BJ (cell line): ENCODE measurements at regions not wholly inside any gene's neighbourhood (a gene's known extent, or its start where the extent isn't known, plus 50 kb on each side); places are given as distances from the start of the nearest gene placed in this dataset.

Experiments used
- CTCF ChIA-PET: fragments of 350-600 bp; formaldehyde crosslinking; extraction: SDS; loops from one replicate; lab custom pipeline; 2021; ENCODE audit warnings: antibody characterized with exemption, inconsistent platforms; lab: Yijun Ruan, JAX
- POLR2A ChIA-PET: fragments of 300-600 bp; sonication (Branson Sonifier 250); formaldehyde crosslinking; extraction: SDS; loops from one replicate; lab custom pipeline; 2021; ENCODE audit warnings: antibody characterized with exemption; lab: Charles Lee
- DNase-seq: peaks from one replicate; pipeline ENCODE4 v3.0.0-alpha.2; 2011; ENCODE audit warnings: low read depth
- H3K27me3 ChIP-seq: 2 replicates; pipeline ENCODE4 v1.6.0; 2011; ENCODE audit warnings: low read length; ENCODE audit not compliant: control insufficient read depth, insufficient read depth
- H3K36me3 ChIP-seq: 2 replicates; pipeline ENCODE4 v1.5.1; 2011; ENCODE audit warnings: low read length; ENCODE audit not compliant: control insufficient read depth, insufficient read depth
- H3K4me3 ChIP-seq: 2 replicates; pipeline ENCODE4 v1.5.1; 2011; ENCODE audit warnings: low read depth, mild to moderate bottlenecking, control low read depth, low read length
- CTCF ChIP-seq: IDR thresholded peaks from 2 replicates; pipeline ENCODE4 v1.5.1; 2011; ENCODE audit warnings: low read depth, mild to moderate bottlenecking, control low read depth, inconsistent platforms, low read length, moderate library complexity; ENCODE audit not compliant: insufficient read depth

DNA sequence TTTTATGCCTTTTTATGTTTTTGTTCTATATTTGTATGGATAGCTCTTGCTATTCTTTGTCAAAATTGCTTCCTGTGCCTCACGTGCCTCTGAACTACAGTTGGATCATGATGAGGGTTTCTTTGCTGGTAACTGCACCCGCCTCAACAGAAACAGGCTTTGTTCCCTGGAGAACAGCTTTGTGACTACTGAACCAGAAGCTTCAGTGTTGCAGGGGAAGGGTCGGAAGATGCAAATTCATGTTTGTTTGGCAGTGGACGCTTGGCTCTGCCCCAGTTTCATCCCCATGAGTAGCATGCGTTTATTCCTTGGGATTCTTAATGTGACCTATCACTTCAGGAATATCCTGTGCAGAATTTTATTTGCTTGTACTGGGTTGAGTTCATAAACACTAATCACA is 959.1 kb upstream of the WWC1 start:
- no peak for TF ChIP-seq CTCF
- Histone ChIP-seq H3K4me3 (no peak overlapping the region), H3K27me3 (no peaks in the 10 kb centered on the region), H3K36me3 (no peaks in the 10 kb centered on the region)
- no peak for DNase-seq
- ChIA-PET POLR2A (no interaction called here), CTCF (no interaction called here)

- no peak for TF ChIP-seq CTCF
- CTCF ChIA-PET: no interaction called here
- no peaks in the 10 kb centered on the region for H3K27me3 ChIP-seq
- no peak overlapping the region for H3K4me3 ChIP-seq
- H3K36me3 ChIP-seq: no peaks in the 10 kb centered on the region
- no peak for DNase-seq
- POLR2A ChIA-PET: no interaction called here
Measured at GRCh38 chr5:167336161-167336560, 955.3 kb upstream of the WWC1 start.

GRCh38 chr5:167339205-167339604 is 952.2 kb upstream of the WWC1 start:
- TF ChIP-seq CTCF: no peak

GRCh38 chr5:167346461-167346860 is 945.0 kb upstream of the WWC1 start:
- H3K36me3 ChIP-seq: no peaks in the 10 kb centered on the region
- CTCF ChIA-PET: no interaction called here
- no peak for TF ChIP-seq CTCF
- POLR2A ChIA-PET: no interaction called here
- no peak overlapping the region for H3K4me3 ChIP-seq
- H3K27me3 ChIP-seq: no peaks in the 10 kb centered on the region
- DNase-seq: no peak

More at GRCh38 chr5:167339205-167339604, 952.2 kb upstream of the WWC1 start:
- Histone ChIP-seq H3K27me3 (no peaks in the 10 kb centered on the region), H3K36me3 (no peaks in the 10 kb centered on the region), H3K4me3 (no peak overlapping the region)
- CTCF ChIA-PET: no interaction called here
- POLR2A ChIA-PET: no interaction called here
- DNase-seq: no peak

DNA sequence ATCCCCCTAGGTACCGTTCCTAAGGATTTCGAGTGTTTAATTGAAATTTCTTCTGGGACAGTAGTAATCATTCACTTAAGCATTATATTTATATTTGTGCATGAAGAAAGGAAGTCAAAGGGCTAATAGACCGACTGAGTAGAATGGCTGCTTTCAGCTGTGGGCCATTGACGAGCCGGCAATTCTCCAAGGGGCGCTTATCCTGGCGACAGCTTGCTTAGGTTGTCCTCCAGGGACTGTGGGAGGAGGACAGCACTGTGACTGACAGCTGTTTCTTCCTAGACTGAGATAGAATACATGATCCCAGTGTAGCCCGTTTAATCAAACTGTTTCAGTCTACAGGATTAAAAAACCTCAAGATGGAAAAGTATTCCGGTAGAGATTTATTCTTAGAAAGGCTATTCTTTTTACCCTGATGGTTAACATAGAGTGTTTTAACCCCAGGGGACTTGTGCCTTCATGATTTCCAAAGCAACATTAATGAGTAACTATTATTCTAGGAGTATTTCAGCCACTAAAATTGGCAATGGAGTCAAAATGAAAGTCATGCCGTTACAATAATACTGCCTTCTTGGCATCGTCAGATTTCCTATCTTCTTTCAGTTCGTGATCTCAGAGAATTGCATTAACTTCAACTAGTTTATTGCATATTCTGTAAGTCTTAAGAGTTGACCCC is 943.1 kb upstream of the WWC1 start:
- Histone ChIP-seq H3K27me3 (no peaks in the 10 kb centered on the region), H3K4me3 (no peak overlapping the region), H3K36me3 (no peaks in the 10 kb centered on the region)
- CTCF ChIA-PET: no interaction called here
- POLR2A ChIA-PET: no interaction called here
- no peak for TF ChIP-seq CTCF
- no peak for DNase-seq
